BJ (cell line): ENCODE measurements at regions not wholly inside any gene's neighbourhood (a gene's known extent, or its start where the extent isn't known, plus 50 kb on each side); places are given as distances from the start of the nearest gene placed in this dataset. TPM values are rescaled to one million over a fixed set of nuclear protein-coding genes. Genes with fewer than 3 reads are reported as not detected.

ENCODE experiments used
- CTCF ChIA-PET: fragments of 350-600 bp; formaldehyde crosslinking; extraction: SDS; loops from one replicate; lab custom pipeline; 2021; ENCODE audit warnings: antibody characterized with exemption, inconsistent platforms; lab: Yijun Ruan, JAX
- POLR2A ChIA-PET: fragments of 300-600 bp; sonication (Branson Sonifier 250); formaldehyde crosslinking; extraction: SDS; loops from one replicate; lab custom pipeline; 2021; ENCODE audit warnings: antibody characterized with exemption; lab: Charles Lee
- DNase-seq: peaks from one replicate; pipeline ENCODE4 v3.0.0-alpha.2; 2011; ENCODE audit warnings: low read depth
- H3K27me3 ChIP-seq: 2 replicates; pipeline ENCODE4 v1.6.0; 2011; ENCODE audit warnings: low read length; ENCODE audit not compliant: control insufficient read depth, insufficient read depth
- H3K36me3 ChIP-seq: 2 replicates; pipeline ENCODE4 v1.5.1; 2011; ENCODE audit warnings: low read length; ENCODE audit not compliant: control insufficient read depth, insufficient read depth
- H3K4me3 ChIP-seq: 2 replicates; pipeline ENCODE4 v1.5.1; 2011; ENCODE audit warnings: low read depth, mild to moderate bottlenecking, control low read depth, low read length
- CTCF ChIP-seq: IDR thresholded peaks from 2 replicates; pipeline ENCODE4 v1.5.1; 2011; ENCODE audit warnings: low read depth, mild to moderate bottlenecking, control low read depth, inconsistent platforms, low read length, moderate library complexity; ENCODE audit not compliant: insufficient read depth
- small RNA-seq: library from RNA; depleted of rRNA; stranded (forward); fragments of <200 nt; gene quantifications from one replicate; pipeline ENCODE3, GENCODE V24; 2012; ENCODE audit warnings: low replicate concordance, low read depth; ENCODE audit not compliant: insufficient read length

GRCh38 chr1:111045033-111045722 lies 81.5 kb upstream of the LRIF1 start:
- no peak for TF ChIP-seq CTCF
- H3K4me3 ChIP-seq = no peak overlapping the region
- H3K27me3 ChIP-seq = no peaks in the 10 kb centered on the region; the same call in 1 of the 2 replicates
- DNase-seq = no peak
- ChIA-PET CTCF (interaction anchor here (3.1 kb wide), 1 partner anchor 14 kb away, joined by 10 read pairs; no protein-coding TSS in a partner anchor), POLR2A (no interaction called here)
- H3K36me3 ChIP-seq = no peaks in the 10 kb centered on the region

- no peak for DNase-seq
- Histone ChIP-seq H3K27me3 (no peaks in the 10 kb centered on the region), H3K36me3 (no peaks in the 10 kb centered on the region), H3K4me3 (no peak overlapping the region)
- POLR2A ChIA-PET = no interaction called here
- TF ChIP-seq CTCF = peak; percentile 79
- CTCF ChIA-PET = interaction anchor here (0.7 to 1.6 kb wide), 7 partner anchors 9 to 314 kb away, joined by 3 to 8 read pairs (median 3); no protein-coding TSS in a partner anchor
Measured at GRCh38 chr1:111032295-111032897, 68.7 kb upstream of the LRIF1 start.

- no peak for DNase-seq
- POLR2A ChIA-PET = no interaction called here
- H3K4me3 ChIP-seq = no peak overlapping the region
Measured at GRCh38 chr1:111030590-111030989, 66.9 kb upstream of the LRIF1 start.

GRCh38 chr1:111025109-111025508 lies 61.4 kb upstream of the LRIF1 start:
- Histone ChIP-seq H3K4me3 (no peak overlapping the region), H3K27me3 (no peaks in the 10 kb centered on the region; the same call in 1 of the 2 replicates), H3K36me3 (no peaks in the 10 kb centered on the region)
- DNase-seq = no peak
- POLR2A ChIA-PET = no interaction called here
- TF ChIP-seq CTCF = no peak
- CTCF ChIA-PET = interaction anchor here (0.6 kb wide), 1 partner anchor 8 kb away, joined by 3 read pairs; no protein-coding TSS in a partner anchor

More at GRCh38 chr1:111030590-111030989, 66.9 kb upstream of the LRIF1 start:
- peak; percentile 87 for TF ChIP-seq CTCF
- Histone ChIP-seq H3K27me3 (no peaks in the 10 kb centered on the region), H3K36me3 (no peaks in the 10 kb centered on the region)
- CTCF ChIA-PET = interaction anchor here (0.6 to 3.5 kb wide), 46 partner anchors 8 to 743 kb away, joined by 3 to 36 read pairs (median 3); no protein-coding TSS in a partner anchor

GRCh38 chr1:111015222-111015621 lies 51.5 kb upstream of the LRIF1 start:
- ChIA-PET CTCF (interaction anchor here (0.6 to 1.1 kb wide), 2 partner anchors 15 to 661 kb away, joined by 3 read pairs; no protein-coding TSS in a partner anchor), POLR2A (no interaction called here)
- no peak for DNase-seq
- H3K36me3 ChIP-seq = no peaks in the 10 kb centered on the region
- H3K4me3 ChIP-seq = no peak overlapping the region
- no peaks in the 10 kb centered on the region for H3K27me3 ChIP-seq
- TF ChIP-seq CTCF = no peak

Small RNA genes in the stretch of these regions (small RNA-seq; reads per million reads assigned to genes)
- gene RNA5SP54 = not detected
